ENCODE measurements at regions not wholly inside any gene's neighbourhood (a gene's known extent, or its start where the extent isn't known, plus 50 kb on each side); places are given as distances from the start of the nearest gene placed in this dataset.

DNA sequence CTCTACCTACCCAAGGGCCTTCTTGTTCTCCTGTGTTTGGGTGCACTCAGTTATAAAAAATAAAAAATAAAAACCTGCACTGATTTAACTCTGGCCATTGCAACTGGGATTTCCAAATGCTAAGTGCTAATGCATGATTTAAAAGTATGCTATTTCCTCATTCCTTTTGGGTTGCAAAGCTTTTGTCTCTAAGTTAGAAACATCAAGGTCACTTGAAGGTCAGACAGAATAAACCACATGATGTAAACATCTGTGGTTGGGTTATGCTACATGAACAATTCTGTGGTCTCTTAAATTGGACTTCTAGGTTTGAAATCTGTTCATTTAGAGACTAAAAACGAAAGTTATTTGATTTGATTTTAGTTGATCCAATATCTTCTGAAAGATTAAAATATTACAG, 1547.4 kb upstream of the TENM3 start:
- WGBS, 2 donors = 40 to 66% methylated on average over 1 of the region's 1 CpG
- H3K27me3 ChIP-seq = no peaks in the 10 kb centered on the region
- no peak overlapping the region for H3K4me3 ChIP-seq
- no peak for TF ChIP-seq CTCF (IDR thresholded peaks at IDR 0.05)
- H3K36me3 ChIP-seq = no peaks in the 10 kb centered on the region
- DNase-seq (no peak), ATAC-seq (no peak)
- no peak overlapping the region for H3K27ac ChIP-seq
- no peaks in the 10 kb centered on the region for H3K4me1 ChIP-seq
- intact Hi-C loops (cut with DNase I) = no loop called here
- H3K9me3 ChIP-seq = peaks cover 0 to 8% (median 0%) of the 10 kb centered on the region in 11 donors

- Histone ChIP-seq H3K9me3 (peaks cover 0 to 8% (median 0%) of the 10 kb centered on the region in 11 donors), H3K36me3 (no peaks in the 10 kb centered on the region), H3K27ac (no peak overlapping the region), H3K4me1 (no peaks in the 10 kb centered on the region), H3K4me3 (no peak overlapping the region), H3K27me3 (no peaks in the 10 kb centered on the region)
- WGBS, 2 donors = 73 to 77% methylated on average over 3 of the region's 3 CpGs
- TF ChIP-seq CTCF (IDR thresholded peaks at IDR 0.05) = no peak
- intact Hi-C loops (cut with DNase I) = no loop called here
- ATAC-seq (no peak), DNase-seq (no peak)
These were observed 1546.6 kb upstream of the TENM3 start for GRCh38 chr4:180696460-180697092.

GRCh38 chr4:180698550-180699195, 1544.5 kb upstream of the TENM3 start:
- no peaks in the 10 kb centered on the region for H3K27me3 ChIP-seq
- TF ChIP-seq CTCF (IDR thresholded peaks at IDR 0.05) = no peak
- ATAC-seq = no peak
- intact Hi-C loops (cut with DNase I) = no loop called here
- H3K4me1 ChIP-seq = no peaks in the 10 kb centered on the region
- no peak overlapping the region for H3K4me3 ChIP-seq
- 80 to 87% methylated on average over 12 of the region's 12 CpGs for WGBS, 2 donors
- DNase-seq = no peak
- no peaks in the 10 kb centered on the region for H3K36me3 ChIP-seq
- no peak overlapping the region for H3K27ac ChIP-seq
- peaks cover 0 to 8% (median 0%) of the 10 kb centered on the region in 11 donors for H3K9me3 ChIP-seq

DNA sequence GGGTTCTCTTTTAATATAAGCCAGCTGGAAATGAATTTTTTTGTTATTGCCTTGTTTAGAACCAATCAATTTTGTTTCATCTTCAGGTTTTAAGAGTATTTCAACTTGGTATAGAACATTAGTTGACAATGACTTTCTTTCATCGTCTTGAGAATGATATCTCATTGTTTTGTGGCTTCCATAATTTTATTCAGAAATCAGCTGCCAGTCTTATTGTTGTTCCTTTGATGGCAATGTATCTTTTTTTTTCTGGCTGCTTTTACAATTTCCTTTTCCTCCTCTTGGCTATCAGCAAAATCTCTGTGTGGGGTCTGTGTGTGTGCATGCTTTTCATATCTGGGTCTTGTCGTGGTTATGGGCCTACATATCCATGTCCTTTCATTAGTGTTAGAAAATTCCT, 1536.4 kb upstream of the TENM3 start:
- ATAC-seq = no peak
- no peak overlapping the region for H3K4me3 ChIP-seq
- H3K9me3 ChIP-seq = peaks cover 0 to 26% (median 4%) of the 10 kb centered on the region in 11 donors
- intact Hi-C loops (cut with DNase I) = no loop called here
- TF ChIP-seq CTCF (IDR thresholded peaks at IDR 0.05) = no peak
- H3K27ac ChIP-seq = no peak overlapping the region
- WGBS, 2 donors = 73 to 74% methylated on average over 2 of the region's 2 CpGs
- H3K27me3 ChIP-seq = no peaks in the 10 kb centered on the region
- no peaks in the 10 kb centered on the region for H3K36me3 ChIP-seq
- no peaks in the 10 kb centered on the region for H3K4me1 ChIP-seq
- DNase-seq = no peak
